ENCODE measurements at regions not wholly inside any gene's neighbourhood (a gene's known extent, or its start where the extent isn't known, plus 50 kb on each side); places are given as distances from the start of the nearest gene placed in this dataset.

DNA sequence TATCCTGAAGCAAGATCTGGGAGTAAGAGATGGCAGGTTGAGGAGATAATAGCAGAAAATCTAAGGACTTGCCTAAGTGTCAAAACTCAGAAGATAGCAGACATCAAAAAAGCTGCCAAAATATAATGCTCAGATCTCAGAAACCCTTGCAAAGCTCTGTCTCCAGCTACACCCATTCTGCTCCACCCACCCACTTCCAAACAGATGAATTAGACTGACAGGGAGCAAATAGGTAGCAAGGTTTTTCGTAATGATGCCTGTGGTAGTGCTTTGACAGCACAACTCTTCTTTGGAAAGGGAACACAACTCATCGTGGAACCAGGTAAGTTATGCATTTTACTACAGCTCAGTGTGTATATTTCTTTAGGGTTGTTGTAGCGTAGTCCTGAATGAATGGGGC, 132.6 kb downstream of the DAD1 start:
- no peak for TF ChIP-seq EZH2 (IDR thresholded peaks at IDR 0.05; ENCODE audit: low read length, unreplicated experiment)
- no peak for TF ChIP-seq CTCF (conservative IDR thresholded peaks at IDR 0.05; ENCODE audit: low read depth, low read length)
